Choroid plexus epithelial cell (primary cell): ENCODE measurements at regions not wholly inside any gene's neighbourhood (a gene's known extent, or its start where the extent isn't known, plus 50 kb on each side); places are given as distances from the start of the nearest gene placed in this dataset.

Experiments used
- DNase-seq: peaks from one replicate; pipeline ENCODE4 v3.0.0-alpha.2; 2010; ENCODE audit warnings: low read depth
- H3K4me3 ChIP-seq: 2 replicates; pipeline ENCODE4 v1.5.1; 2011; ENCODE audit warnings: low read depth, mild to moderate bottlenecking, control low read depth, low read length, moderate library complexity
- TF ChIP-seq, protein P1 (sequence below): conservative IDR thresholded peaks from 2 replicates; pipeline ENCODE4 v1.5.1; 2011; ENCODE audit warnings: low read depth, mild to moderate bottlenecking, control low read depth, inconsistent platforms, low read length, moderate library complexity

DNA sequence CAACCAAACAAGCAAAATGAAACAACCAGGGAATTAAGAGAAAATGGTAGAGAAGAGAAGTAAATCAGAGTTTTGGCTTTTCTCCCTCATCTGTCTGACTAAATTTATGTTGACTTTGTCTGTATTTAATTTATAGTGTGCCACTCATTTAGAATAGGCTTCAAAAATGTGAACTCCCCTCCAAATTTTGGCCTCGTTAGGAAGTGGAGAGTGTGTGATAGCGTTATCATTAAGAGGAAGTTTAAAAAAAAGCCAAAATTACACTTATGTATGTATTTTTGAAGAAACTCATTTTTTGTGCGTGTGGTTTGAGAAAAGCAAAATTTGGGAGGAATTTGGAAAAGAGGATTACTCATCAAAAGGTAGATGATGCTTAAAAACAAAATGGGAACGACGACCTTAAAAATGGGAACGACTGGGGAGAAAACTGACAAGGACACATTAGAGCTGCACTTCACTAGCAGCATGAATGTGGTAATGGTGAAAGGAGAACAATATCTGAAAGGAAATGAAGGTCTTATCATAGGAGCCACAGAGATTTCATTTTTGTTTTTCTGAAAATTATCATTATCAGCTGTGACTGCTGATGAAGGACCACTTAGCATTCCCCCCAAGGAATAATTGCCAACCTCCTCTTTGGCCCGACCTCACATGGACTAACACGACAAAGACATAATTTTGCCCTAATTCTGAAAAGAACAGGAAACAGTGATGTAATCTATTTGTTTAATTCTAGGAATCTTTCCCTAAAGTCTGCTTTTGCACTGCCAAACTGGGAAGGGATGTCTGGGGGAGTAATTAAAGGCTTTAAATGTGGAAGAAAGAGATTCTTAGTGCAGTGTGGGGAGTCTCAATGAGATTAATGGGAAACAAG is 163.2 kb upstream of the P2RY1 start:
- TF ChIP-seq, protein P1, sequence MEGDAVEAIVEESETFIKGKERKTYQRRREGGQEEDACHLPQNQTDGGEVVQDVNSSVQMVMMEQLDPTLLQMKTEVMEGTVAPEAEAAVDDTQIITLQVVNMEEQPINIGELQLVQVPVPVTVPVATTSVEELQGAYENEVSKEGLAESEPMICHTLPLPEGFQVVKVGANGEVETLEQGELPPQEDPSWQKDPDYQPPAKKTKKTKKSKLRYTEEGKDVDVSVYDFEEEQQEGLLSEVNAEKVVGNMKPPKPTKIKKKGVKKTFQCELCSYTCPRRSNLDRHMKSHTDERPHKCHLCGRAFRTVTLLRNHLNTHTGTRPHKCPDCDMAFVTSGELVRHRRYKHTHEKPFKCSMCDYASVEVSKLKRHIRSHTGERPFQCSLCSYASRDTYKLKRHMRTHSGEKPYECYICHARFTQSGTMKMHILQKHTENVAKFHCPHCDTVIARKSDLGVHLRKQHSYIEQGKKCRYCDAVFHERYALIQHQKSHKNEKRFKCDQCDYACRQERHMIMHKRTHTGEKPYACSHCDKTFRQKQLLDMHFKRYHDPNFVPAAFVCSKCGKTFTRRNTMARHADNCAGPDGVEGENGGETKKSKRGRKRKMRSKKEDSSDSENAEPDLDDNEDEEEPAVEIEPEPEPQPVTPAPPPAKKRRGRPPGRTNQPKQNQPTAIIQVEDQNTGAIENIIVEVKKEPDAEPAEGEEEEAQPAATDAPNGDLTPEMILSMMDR, result no peak
- DNase-seq, result no peak

DNA sequence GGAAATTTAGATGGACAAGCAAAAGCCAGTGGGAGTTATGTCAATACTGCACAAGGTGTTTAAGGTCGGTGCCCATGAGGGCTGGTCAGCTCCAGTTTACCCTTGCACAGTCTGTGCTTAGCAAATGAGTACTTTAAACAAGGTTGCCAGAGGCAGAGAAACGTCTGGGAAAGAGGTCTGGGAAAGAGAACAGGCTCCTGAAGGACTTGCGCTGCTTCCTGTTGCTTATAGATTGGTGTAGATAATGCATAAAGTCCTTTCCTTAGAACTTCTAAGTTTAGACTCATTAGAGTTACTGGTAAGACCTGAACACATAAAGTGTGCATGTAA is 162.6 kb upstream of the P2RY1 start:
- DNase-seq, result no peak
- TF ChIP-seq, protein P1, result no peak
- H3K4me3 ChIP-seq, result no peak overlapping the region

More for the DNA sequence above, 163.2 kb upstream of the P2RY1 start:
- H3K4me3 ChIP-seq, result no peak overlapping the region

DNA sequence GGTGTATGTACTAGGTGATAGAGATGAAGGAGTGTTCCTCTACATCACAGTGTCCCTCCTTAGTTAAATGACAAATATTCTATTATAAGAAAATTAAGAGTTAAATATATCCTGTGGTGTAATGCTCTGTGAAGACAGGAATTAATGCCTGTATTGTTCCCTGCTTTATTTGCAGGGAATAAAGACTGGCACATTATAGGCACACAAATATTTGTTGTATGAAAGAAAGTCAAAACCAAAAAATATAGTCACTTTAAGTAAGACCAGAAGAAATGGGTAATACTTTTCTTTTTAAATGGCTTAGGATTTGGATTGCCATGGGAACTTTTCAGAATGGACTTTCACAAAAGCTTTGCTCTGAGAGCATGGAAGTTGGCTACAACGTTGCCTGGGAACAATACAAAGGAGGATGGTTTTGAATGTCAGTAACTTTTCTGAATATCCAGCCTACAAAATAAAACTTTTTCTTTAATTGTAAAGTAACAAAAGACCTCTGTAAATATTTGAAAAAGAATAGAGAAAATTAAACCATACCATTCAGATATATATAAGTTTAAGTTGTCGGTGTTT is 158.0 kb upstream of the P2RY1 start:
- no peak for DNase-seq
- no peak overlapping the region for H3K4me3 ChIP-seq
- TF ChIP-seq, protein P1, result no peak

DNA sequence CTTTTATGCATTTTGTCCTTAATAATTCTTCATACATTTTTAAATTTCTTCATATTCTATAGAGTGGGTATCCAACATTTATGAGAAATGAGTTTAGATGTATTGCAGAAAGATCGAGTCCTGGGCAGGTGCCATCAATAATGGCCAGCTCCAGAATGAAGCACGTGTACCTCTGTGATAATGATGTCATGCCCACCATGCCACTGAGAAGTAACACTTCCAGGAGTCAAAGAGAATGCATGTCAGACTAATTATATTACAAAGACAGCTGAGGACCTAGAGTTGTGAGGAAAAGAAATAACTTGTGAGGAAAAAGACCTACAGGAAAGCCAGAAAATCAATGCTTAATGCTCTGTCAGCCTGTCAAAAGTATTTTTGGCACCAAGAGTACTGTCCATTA is 157.4 kb upstream of the P2RY1 start:
- TF ChIP-seq, protein P1, result no peak

DNA sequence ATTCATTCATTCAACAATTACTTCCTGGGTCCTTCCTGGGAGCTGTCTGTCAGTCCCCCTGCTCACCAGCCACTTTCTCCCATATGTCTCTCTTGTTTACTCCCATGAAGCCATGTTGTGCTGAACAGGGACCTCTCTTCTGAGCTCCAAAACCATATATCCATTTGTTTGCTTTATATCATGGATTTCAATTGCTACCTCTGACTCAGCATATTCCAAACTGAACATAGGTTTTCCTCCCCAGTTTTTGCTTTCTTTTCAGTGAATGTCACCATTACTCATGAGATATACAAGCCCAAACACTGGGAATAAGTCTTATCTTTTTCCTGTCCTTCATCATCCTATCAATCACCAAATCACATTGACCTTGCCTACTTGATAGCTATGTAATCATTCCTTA is 152.5 kb upstream of the P2RY1 start:
- DNase-seq, result no peak
- H3K4me3 ChIP-seq, result no peak overlapping the region
- TF ChIP-seq, protein P1, result no peak

More for the DNA sequence above, 157.4 kb upstream of the P2RY1 start:
- H3K4me3 ChIP-seq, result no peak overlapping the region
- no peak for DNase-seq

DNA sequence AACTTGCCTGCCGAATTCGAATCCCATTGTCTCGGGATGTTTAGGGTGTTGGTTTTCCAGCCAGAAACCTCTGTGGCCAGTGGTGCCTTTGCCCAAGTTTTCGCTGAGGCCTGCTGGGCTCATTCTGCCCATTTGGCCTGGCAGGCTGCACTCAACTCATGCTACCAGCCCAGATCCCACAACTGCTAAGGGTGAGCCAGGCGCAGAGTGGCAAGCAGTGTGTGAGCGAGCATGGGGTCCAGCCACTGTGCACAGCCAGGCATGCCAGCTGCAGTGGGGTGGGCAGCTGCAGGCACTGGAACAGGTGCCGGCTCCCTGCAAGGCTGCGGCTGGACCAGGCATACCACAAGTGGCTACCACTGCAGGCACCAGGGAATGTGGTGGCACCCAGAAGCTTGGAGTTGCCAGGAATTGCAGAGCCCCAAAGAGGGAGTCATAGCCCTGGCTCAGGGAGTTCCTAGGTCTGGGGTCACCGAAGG is 151.4 kb upstream of the P2RY1 start:
- TF ChIP-seq, protein P1, result no peak
- no peak for DNase-seq

DNA sequence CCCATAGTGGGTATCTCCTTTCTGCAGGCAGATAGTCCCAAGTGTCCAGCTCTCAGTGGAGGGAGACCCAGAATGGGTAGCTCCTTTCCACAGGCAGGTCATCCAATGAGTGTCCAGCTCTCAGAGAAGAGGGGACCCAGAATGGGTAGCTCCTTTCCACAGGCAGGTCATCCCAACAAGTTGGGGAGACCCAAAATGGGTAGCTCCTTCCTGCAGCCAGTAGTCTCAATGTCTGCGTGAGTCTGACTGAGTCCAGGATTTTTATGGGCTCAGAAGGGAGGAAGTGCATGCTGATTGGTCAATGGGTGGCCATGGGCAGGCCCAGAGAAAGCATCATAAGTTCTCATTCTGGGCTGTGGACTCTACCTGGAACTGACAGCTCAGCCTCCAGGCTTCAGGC is 150.7 kb upstream of the P2RY1 start:
- no peak overlapping the region for H3K4me3 ChIP-seq
- DNase-seq, result no peak
- TF ChIP-seq, protein P1, result no peak

More for the DNA sequence above, 151.4 kb upstream of the P2RY1 start:
- H3K4me3 ChIP-seq, result no peak overlapping the region
